Heart right ventricle (tissue), 16 donors: ENCODE measurements at regions not wholly inside any gene's neighbourhood (a gene's known extent, or its start where the extent isn't known, plus 50 kb on each side); places are given as distances from the start of the nearest gene placed in this dataset.

Source experiments
- ATAC-seq, 8 donors: fragments of 200-7000 bp; cut with Tn5 transposase; one replicate each; pipeline ENCODE4 v1.9.1; 2020; ENCODE audit warnings: mild to moderate bottlenecking in 8 of 8, moderate library complexity in 8 of 8, moderate number of reproducible peaks in 1 of 8
- DNase-seq, 2 donors: peaks; one replicate each; pipeline ENCODE4 v3.0.0-alpha.2; 2020
- H3K27ac ChIP-seq, 10 donors: fragments of 200-600 bp; sonication (generic) in 2 of 10; one replicate each; pipeline versions ENCODE4 v1.5.0 to v1.8.0; 2020 to 2022; ENCODE audit warnings: mild to moderate bottlenecking in 3 of 10
- H3K27me3 ChIP-seq, 7 donors: fragments of 200-600 bp; one replicate each; pipeline ENCODE4 v1.8.0; 2021 to 2022; ENCODE audit warnings: mild to moderate bottlenecking in 2 of 7
- H3K36me3 ChIP-seq, 9 donors: fragments of 200-600 bp; sonication (generic) in 1 of 9; one replicate each; pipeline versions ENCODE4 v1.5.0 to v1.8.0; 2020 to 2022; ENCODE audit warnings: mild to moderate bottlenecking in 2 of 9
- H3K4me1 ChIP-seq, 9 donors: fragments of 200-600 bp; sonication (generic) in 1 of 9; one replicate each; pipeline versions ENCODE4 v1.5.0 to v1.8.0; 2020 to 2022; ENCODE audit warnings: mild to moderate bottlenecking in 4 of 9
- H3K4me3 ChIP-seq, 10 donors: fragments of 200-600 bp; sonication (generic) in 2 of 10; one replicate each; pipeline versions ENCODE4 v1.5.0 to v1.8.0; 2020 to 2022; ENCODE audit warnings: mild to moderate bottlenecking in 7 of 10, moderate library complexity in 2 of 10
- H3K9me3 ChIP-seq, 11 donors: fragments of 200-600 bp in 10 of 11; sonication (generic) in 2 of 11; one replicate each; pipeline versions ENCODE4 v1.5.0 to v1.8.0; 2013 to 2022; ENCODE audit warnings: mild to moderate bottlenecking in 2 of 11, control low read depth in 1 of 11, moderate library complexity in 1 of 11
- CTCF ChIP-seq, 9 donors: fragments of 200-600 bp; sonication (generic) in 2 of 9; IDR thresholded peaks; one replicate each; pipeline versions ENCODE4 v1.5.0 to v1.8.0; 2021 to 2022; ENCODE audit warnings: antibody characterized with exemption in 9 of 9, mild to moderate bottlenecking in 5 of 9, moderate library complexity in 1 of 9
- WGBS, 2 donors: extraction: QIAGEN DNeasy Blood & Tissue Kit; methylation state at CpG; one replicate each; pipeline ENCODE4 v1.1.7; 2013; ENCODE audit warnings: inconsistent platforms in 1 of 2; 5-methylcytosine and 5-hydroxymethylcytosine counted together
- intact Hi-C, 10 donors: fragments of 100-400 bp; cut with DNase I; formaldehyde crosslinking; loops; one replicate each; pipeline versions ENCODE4 v1.11.1 to v1.14.2; 2022
- donor health status: Arrhythmogenic right ventricular cardiomyopathy.
- donor health status: ischemic (EF 13 %, LVEDD 7.1; RV severe dilation, severe dysfunction).
- donor health status: healthy with polysubstance abuse.
- donor health status: DM: no; HTN: yes; CAD: no.
- donor health status: DM: no; HTN: no; CAD: no.
- donor health status: ischemic (EF 25% LVEDD 6.9; RV normal size, moderate dysfunction).
- donor health status: ischemic (EF 25% LVEDD 5.7; RV mildly dilated, moderate dysfunction).
- donor health status: healthy.
- donor health status: DM: yes; HTN: yes; CAD: no.
- donor health status: Ischemic cardiomyopathy.
- donor health status: ischemic (EF 35%, LVEDD 5.7; RV mildly dilated, moderate dysfunction).
- donor health status: nonischemic (EF 11% LVEDD 7.7; RV severe dilation, severe dysfunction).
- donor health status: DM: yes; HTN: yes; CAD: no.
- donor health status: PGD.
- donor health status: ischemic (EF 29% LVEDD 5.4; RV normal size, mild dysfunction).
- donor health status: nonischemic (EF 23%, LVEDD 6.1; RV moderate dilation, normal function).

- no peaks in the 10 kb centered on the region for H3K27me3 ChIP-seq
- no peak for DNase-seq
- intact Hi-C loops, result no loop called here
- TF ChIP-seq CTCF (IDR thresholded peaks at IDR 0.05), result no peak
- no peak overlapping the region for H3K27ac ChIP-seq
- no peak for ATAC-seq
- no peak overlapping the region for H3K4me3 ChIP-seq
- H3K9me3 ChIP-seq, result no peaks in the 10 kb centered on the region
- no peaks in the 10 kb centered on the region for H3K36me3 ChIP-seq
- H3K4me1 ChIP-seq, result no peaks in the 10 kb centered on the region
- WGBS, 2 donors, result 52 to 54% methylated on average over 7 of the region's 7 CpGs
Observed at GRCh38 chr17:13120864-13121263, 103.0 kb upstream of the ELAC2 start.

- no peak for ATAC-seq
- peaks cover 0 to 13% (median 4%) of the 10 kb centered on the region in 7 donors for H3K27me3 ChIP-seq
- H3K36me3 ChIP-seq, result no peaks in the 10 kb centered on the region
- H3K4me3 ChIP-seq, result no peak overlapping the region
- H3K27ac ChIP-seq, result no peak overlapping the region
- intact Hi-C loops, result no loop called here
- peaks cover 0 to 7% (median 2%) of the 10 kb centered on the region in 9 donors for H3K4me1 ChIP-seq
- H3K9me3 ChIP-seq, result no peaks in the 10 kb centered on the region
- no peak for TF ChIP-seq CTCF (IDR thresholded peaks at IDR 0.05)
- DNase-seq, result no peak
Observed at GRCh38 chr17:13118311-13118710, 100.5 kb upstream of the ELAC2 start.

- intact Hi-C loops, result no loop called here
- H3K4me1 ChIP-seq, result peaks cover 0 to 7% (median 2%) of the 10 kb centered on the region in 9 donors
- ATAC-seq (no peak), DNase-seq (no peak)
- H3K9me3 ChIP-seq, result no peaks in the 10 kb centered on the region
- no peaks in the 10 kb centered on the region for H3K36me3 ChIP-seq
- H3K27ac ChIP-seq, result no peak overlapping the region
- TF ChIP-seq CTCF (IDR thresholded peaks at IDR 0.05), result no peak
- peaks cover 0 to 20% (median 11%) of the 10 kb centered on the region in 7 donors for H3K27me3 ChIP-seq
- H3K4me3 ChIP-seq, result no peak overlapping the region
Observed at GRCh38 chr17:13117616-13118015, 99.8 kb upstream of the ELAC2 start.

GRCh38 chr17:13114601-13115031 is 96.8 kb upstream of the ELAC2 start:
- Histone ChIP-seq H3K36me3 (no peaks in the 10 kb centered on the region), H3K9me3 (no peaks in the 10 kb centered on the region), H3K27ac (no peak overlapping the region), H3K4me1 (peaks cover 0 to 7% (median 2%) of the 10 kb centered on the region in 9 donors), H3K27me3 (peaks cover 0 to 33% (median 17%) of the 10 kb centered on the region in 7 donors), H3K4me3 (peak overlapping the region in 1 of 10 donors; percentile 18)
- 9% methylated on average over 16 of the region's 16 CpGs for WGBS, 2 donors
- peak; percentile 21 to 76 (median 65) for TF ChIP-seq CTCF (IDR thresholded peaks at IDR 0.05)
- intact Hi-C loops, result loop anchor here in 1 of 10 donors (5.0 kb wide), 1 partner anchor 113 kb away; no protein-coding TSS in a partner anchor
- DNase-seq (peak; percentile 10 to 31), ATAC-seq (peak in 6 of 8 donors; percentile 46 to 85 (median 64))
